Mucosa of gallbladder (tissue), 1 donor: ENCODE measurements at regions not wholly inside any gene's neighbourhood (a gene's known extent, or its start where the extent isn't known, plus 50 kb on each side); places are given as distances from the start of the nearest gene placed in this dataset.

Source experiments
- DNase-seq: peaks from one replicate; pipeline ENCODE4 v3.0.0-alpha.2; 2020; ENCODE audit warnings: low spot score
- donor health status: DM: no; HTN: no; CAD: no.

DNA sequence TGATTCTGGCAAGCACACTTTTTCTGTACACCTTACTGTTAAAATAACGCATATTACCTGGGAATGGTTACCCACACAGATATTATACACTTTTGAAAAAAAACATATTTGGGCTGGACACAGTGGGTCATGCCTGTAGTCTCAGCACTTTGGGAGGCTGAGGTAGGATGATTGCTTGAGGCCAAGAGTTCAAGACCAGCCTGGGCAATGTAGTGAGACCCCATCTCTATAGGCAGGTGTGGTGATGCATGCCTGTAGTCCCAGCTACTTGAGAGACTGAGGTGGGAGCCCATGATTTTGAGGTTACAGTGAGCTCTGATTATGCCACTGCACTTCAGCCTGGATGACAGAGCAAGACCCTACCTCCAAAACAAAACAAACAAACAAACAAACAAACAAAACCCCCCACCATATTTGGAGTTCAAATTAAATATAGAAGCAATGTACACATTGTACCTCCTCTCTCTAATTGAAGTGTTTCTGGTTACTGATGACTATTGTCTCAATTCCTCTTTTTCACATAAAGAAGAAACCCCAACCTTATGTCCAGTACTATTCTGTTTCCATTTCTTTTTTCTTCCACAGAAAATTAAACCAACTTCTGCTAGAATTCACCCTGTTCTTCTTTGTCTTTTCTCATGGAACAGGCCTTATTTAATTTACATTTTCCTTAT lies 152.6 kb upstream of the UMPS start:
- no peak for DNase-seq

- DNase-seq, result no peak
These were observed 150.6 kb upstream of the UMPS start for GRCh38 chr3:124579641-124580040.

DNA sequence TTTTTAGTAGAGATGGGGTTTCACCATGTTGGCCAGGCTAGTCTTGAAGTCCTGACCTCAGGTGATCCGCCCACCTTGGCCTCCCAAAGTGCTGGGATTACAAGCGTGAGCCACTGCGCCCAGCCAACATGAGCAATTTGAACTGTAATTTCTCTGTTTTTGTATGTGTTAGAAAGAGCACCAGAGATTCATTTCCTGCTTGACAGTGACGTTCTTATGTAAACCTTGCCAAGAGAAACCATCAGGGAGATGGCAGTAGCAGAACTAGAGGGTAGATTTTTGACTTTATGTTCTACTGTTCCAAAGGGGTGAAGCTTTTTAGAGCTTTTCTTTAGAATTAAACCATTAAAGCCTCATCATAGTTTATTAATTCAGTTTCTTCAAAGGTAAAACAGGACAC lies 148.1 kb upstream of the UMPS start:
- DNase-seq, result no peak

DNA sequence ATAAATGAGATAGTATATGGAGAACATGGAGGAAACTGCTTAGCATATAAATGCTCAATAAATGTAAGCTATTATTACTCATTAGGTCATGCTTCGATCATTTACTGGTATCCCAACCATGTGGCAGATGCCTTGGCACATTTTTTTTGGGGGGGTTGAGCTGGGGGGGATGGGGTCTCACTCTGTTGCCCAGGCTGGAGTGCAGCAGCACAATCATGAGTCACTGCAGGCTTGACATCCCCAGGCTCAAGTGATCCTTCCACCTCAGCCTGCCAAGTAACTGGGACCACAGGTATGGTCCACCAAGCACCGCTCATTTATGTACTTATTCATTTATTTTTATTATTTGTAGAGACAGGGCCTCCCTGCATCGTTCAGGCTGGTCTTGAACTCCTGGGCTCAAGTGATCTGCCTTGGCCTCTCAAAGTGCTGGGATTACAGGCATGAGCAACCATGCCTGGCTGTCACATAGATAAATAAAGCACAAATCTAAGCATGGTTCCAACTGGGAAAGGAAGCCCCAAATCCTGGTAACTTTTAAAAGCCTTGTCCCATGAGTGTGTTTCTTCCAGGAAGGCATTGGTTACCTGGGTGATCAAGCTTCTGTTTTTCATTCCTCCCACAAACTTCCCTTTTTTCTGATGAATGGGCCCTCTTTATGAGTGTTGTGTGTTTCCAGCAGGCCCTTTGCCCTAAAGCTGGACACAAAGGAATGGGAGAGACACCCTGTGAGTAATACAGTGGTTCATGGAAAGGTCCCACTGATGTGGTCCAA lies 147.4 kb upstream of the UMPS start:
- no peak for DNase-seq

DNA sequence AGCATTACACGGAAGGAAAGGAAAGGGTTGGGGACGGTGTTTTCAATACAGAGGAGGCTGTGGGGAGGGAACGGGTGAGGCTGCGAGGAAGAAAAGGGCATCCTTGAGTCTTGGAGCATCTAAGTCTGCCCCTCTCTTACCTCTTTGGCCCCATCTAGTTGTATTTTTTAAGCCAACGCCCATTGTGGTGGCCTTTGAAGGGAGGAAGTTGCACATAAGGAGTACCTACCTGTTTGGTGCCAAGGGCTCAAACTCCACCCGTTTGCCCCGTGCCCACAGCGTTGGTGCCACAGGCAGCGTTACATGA lies 146.1 kb upstream of the UMPS start:
- no peak for DNase-seq

DNA sequence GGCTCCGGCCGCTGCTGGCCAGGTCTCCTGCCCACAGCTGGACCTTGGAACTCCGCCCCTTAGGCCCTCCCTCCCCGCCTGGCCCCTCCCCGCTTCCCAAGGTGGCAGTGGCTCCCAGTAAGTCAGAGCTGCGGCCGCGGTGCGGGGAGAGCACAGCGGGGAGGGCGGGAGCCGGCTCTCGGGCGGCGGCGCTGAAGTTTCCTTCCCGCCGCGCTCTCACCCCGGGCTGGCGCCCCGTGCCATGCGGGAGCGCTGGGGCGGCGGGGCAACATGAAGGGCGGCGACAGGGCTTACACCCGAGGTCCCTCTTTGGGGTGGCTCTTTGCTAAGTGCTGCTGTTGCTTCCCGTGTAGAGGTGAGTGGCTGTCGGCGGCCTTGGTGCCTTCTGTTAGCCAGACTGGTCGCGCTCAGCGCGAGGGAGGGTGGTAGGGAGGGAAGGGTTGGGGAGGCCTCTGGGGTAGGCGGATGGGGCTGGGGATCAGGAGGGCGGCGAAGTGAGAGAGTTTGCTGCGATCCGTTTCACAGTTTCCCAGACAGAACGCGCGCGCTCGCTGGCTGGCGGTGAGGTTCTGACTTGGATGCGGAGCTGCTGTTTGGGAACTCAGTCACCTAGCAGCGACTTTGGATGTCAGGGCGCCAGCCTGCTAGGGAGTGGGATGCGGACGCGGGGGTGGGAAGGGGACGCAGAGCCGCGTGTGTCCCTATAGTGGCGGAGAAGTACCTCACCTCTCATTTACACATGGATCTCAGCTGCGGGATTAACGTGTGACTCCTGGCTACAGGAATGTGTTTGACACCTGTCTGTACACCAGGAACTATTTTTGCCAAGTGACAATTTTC lies 145.5 kb upstream of the UMPS start:
- peak; percentile 85 for DNase-seq

DNA sequence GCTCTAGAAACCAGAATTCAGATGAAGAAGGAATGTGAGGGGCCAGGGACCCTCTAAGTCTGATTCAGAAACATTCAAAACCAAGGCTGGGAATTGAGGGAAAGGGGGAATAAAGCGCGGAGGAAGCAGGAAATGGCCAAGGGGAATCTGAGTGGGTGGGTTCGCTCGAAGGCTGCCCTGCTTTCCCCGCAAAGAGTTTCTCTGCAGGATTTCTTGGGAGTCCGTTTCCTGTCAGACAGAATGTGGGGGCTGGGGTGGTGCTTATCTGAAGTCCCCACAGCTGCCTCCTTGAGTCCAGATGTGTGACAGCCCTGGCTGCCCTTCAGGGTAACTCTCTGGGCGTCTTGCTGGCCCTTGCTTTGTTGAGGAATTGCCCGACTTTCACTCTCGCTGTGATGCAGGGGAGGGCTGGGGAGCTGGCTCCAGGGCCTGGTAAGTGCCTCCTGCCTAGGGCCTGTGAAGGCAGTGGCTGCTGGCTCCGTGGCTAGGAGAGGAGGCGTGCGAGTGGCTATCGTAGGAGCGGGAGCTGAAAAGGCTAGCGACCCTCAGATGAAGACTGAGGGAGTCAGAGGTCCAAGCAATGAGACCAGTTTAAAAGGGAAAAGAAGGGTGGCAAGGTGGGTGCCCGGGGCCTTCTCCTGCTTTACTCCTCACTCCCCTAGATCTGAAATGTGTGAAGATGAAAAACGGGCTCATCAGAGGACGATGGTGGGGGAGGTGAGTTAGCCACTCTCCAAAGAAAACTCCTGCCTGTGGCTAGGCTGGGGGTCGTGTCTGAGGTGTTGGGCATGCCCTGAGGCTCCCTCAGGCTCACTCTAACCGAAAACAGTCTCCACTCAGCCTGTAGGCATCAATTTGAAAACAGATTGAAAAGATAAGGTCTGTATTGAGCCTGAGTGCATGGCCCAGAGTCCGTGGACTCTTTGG lies 143.9 kb upstream of the UMPS start:
- DNase-seq, result no peak

DNA sequence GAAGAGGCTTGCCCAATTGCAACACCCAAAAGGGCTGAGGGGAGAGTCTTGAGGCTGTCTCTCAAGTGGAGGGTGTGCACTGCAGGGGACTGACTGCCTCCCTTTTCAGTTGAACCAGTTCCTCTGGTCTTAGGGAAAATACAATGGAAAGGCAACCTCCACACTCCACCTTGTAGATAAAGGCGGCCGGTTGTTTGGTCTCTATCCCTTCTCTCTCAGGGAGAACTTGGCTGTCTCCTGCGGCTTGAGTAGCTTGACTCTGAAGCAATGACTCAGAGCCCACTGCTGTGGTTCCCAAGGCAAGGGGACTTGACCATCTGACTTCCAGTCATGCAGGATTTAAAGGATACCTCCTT lies 143.2 kb upstream of the UMPS start:
- peak; percentile 64 for DNase-seq

- DNase-seq, result no peak
These were observed 142.2 kb upstream of the UMPS start for GRCh38 chr3:124588036-124588435.

DNA sequence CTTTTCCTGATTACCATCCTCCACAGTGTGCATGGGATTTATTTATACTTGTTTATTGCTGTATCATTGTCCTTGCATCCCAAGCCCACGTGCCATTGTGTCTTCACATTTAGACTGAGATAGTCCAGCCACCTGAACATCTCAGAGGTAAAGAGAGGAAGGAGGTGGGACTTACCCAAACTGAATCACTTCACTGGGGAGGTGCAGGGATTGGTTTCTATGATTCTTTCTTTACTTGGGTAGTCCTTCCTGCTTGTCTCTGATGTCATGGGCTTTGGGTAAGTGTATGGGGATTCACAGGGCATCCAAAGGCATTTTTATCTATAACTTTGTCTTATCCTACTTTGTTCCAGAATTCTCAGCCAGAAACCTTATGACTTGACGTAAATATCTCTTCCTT lies 141.5 kb upstream of the UMPS start:
- no peak for DNase-seq

DNA sequence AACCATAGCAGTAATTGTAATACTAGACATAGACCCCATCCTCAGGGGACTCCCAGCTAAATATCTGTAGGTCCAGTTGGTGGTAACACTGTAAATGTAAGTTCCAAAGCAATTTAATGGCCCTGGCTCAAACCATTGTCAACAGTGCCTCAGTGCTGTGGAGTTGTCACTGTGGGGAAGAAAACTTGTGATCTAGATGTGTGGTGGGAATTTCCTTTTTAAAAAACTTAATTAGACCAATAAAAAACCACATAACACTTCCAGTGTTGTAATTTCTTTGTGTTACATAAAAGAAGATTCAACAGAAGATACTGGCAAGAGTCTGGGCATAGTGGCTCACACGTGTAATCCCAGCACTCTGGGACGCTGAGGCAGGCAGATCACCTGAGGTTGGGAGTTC lies 138.6 kb upstream of the UMPS start:
- no peak for DNase-seq

- DNase-seq, result peak; percentile 81
These were observed 137.4 kb upstream of the UMPS start for GRCh38 chr3:124592658-124593441.

GRCh38 chr3:124593442-124593829 lies 136.8 kb upstream of the UMPS start:
- DNase-seq, result no peak

- no peak for DNase-seq
These were observed 135.7 kb upstream of the UMPS start for GRCh38 chr3:124594581-124594980.

DNA sequence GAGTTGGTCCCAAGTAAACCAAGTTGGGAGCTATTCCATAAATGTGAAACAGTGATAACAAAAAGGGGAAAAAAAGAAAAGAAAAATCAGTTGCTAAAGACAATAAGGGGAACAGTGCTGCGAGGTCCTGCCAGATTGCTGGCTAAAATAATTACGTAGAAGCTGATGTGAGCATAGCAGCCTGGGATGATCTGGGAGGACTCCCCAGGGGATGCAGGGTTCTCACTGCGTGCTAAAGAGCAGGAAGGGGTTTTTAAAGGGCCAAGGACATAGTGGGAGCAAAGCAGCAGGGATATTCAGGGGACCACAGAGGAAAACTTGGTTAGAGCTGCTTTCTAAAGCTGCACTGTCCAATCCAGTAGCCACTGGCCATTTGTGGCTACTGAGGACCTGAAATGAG lies 133.0 kb upstream of the UMPS start:
- no peak for DNase-seq

- DNase-seq, result no peak
These were observed 132.3 kb upstream of the UMPS start for GRCh38 chr3:124597979-124598378.

- DNase-seq, result no peak
These were observed 131.0 kb upstream of the UMPS start for GRCh38 chr3:124599147-124599765.

GRCh38 chr3:124599779-124600693 lies 130.2 kb upstream of the UMPS start:
- peak; percentile 68 for DNase-seq

- DNase-seq, result no peak
These were observed 129.5 kb upstream of the UMPS start for GRCh38 chr3:124600765-124601164.

DNA sequence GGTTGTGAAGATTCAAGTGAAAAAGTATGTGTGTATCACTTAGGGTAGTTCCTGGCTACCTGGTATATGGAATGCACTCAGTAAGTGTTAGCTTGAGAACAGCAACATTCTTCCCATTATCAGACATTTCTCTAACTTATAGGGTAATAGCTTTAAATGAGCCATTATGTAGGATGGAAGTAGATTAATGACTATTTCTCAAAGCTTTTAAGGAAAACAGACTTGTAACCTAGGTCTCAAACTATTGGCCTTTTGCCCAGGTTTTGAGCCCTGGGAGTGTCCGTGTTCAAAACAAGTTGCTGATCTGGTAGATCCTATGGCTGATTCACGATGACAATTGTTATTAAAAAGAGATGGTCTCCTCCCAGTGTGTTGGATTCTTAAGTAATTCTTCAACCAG lies 129.1 kb upstream of the UMPS start:
- DNase-seq, result peak; percentile 21
